GM23338 (cell line): ENCODE measurements at regions not wholly inside any gene's neighbourhood (a gene's known extent, or its start where the extent isn't known, plus 50 kb on each side); places are given as distances from the start of the nearest gene placed in this dataset.

Experiments used
- ATAC-seq: fragments of 200-7000 bp; cut with Tn5 transposase; 3 replicates; pipeline ENCODE4 v1.9.1; 2020
- DNase-seq: peaks from one replicate; pipeline ENCODE4 v3.0.0-alpha.2; 2015; ENCODE audit warnings: low spot score
- H2AFZ ChIP-seq: fragments of 200-600 bp; sonication (generic); 2 replicates; pipeline ENCODE4 v1.8.0; 2016; ENCODE audit warnings: antibody characterized with exemption, mild to moderate bottlenecking, moderate library complexity
- H3F3A ChIP-seq: fragments of 200-600 bp; sonication (generic); replicated peaks from 2 replicates; pipeline ENCODE4 v1.8.0; 2017; ENCODE audit warnings: antibody characterized with exemption, mixed run types, low read depth
- H3K27ac ChIP-seq: fragments of 200-600 bp; sonication (generic); 2 replicates; pipeline ENCODE4 v1.6.1; 2016; ENCODE audit warnings: low read depth
- H3K27me3 ChIP-seq: fragments of 200-600 bp; sonication (generic); 2 replicates; pipeline ENCODE4 v1.8.0; 2016; ENCODE audit warnings: mild to moderate bottlenecking, mixed run types, moderate library complexity; ENCODE audit not compliant: insufficient read depth
- H3K36me3 ChIP-seq: fragments of 200-600 bp; sonication (generic); 2 replicates; pipeline ENCODE4 v1.8.0; 2016; ENCODE audit warnings: mild to moderate bottlenecking; ENCODE audit not compliant: insufficient read depth
- H3K4me1 ChIP-seq: fragments of 200-600 bp; sonication (generic); 2 replicates; pipeline ENCODE4 v1.8.0; 2016; ENCODE audit warnings: mild to moderate bottlenecking, moderate library complexity; ENCODE audit not compliant: insufficient read depth
- H3K4me2 ChIP-seq: fragments of 200-600 bp; sonication (generic); 2 replicates; pipeline ENCODE4 v1.7.1; 2017; ENCODE audit warnings: mixed run types
- H3K4me3 ChIP-seq: fragments of 200-600 bp; sonication (generic); 2 replicates; pipeline ENCODE4 v1.6.1; 2016; ENCODE audit warnings: mixed run types
- H3K79me2 ChIP-seq: fragments of 200-600 bp; sonication (generic); replicated peaks from 2 replicates; pipeline ENCODE4 v1.8.0; 2017; ENCODE audit warnings: mild to moderate bottlenecking; ENCODE audit not compliant: insufficient read depth
- H3K9me2 ChIP-seq: fragments of 200-600 bp; sonication (generic); 2 replicates; pipeline ENCODE4 v1.8.0; 2017; ENCODE audit not compliant: insufficient read depth
- H4K20me1 ChIP-seq: fragments of 200-600 bp; sonication (generic); replicated peaks from 2 replicates; pipeline ENCODE4 v1.8.0; 2017; ENCODE audit warnings: mild to moderate bottlenecking; ENCODE audit not compliant: insufficient read depth
- H3K27ac Mint-ChIP-seq: 2 replicates; pipeline ENCODE4 v1.8.0; 2020; ENCODE audit warnings: inconsistent platforms, mild to moderate bottlenecking, moderate library complexity, mixed read lengths
- H3K27me3 Mint-ChIP-seq: 3 replicates; pipeline ENCODE4 v1.8.0; 2022; ENCODE audit warnings: low read depth, mild to moderate bottlenecking, moderate library complexity, mixed read lengths, inconsistent platforms; ENCODE audit not compliant: insufficient read depth, poor library complexity
- H3K36me3 Mint-ChIP-seq: 3 replicates; pipeline ENCODE4 v1.8.0; 2021; ENCODE audit warnings: low read depth, mild to moderate bottlenecking, inconsistent platforms, moderate library complexity, mixed read lengths
- H3K4me1 Mint-ChIP-seq: 3 replicates; pipeline ENCODE4 v1.8.0; 2020; ENCODE audit warnings: mild to moderate bottlenecking, inconsistent platforms, mixed read lengths
- H3K4me3 Mint-ChIP-seq: 3 replicates; pipeline ENCODE4 v1.8.0; 2021; ENCODE audit warnings: moderate library complexity, mild to moderate bottlenecking, inconsistent platforms, mixed read lengths
- H3K9me3 Mint-ChIP-seq: 3 replicates; pipeline ENCODE4 v1.8.0; 2020; ENCODE audit warnings: moderate library complexity, mild to moderate bottlenecking, inconsistent platforms, mixed read lengths
- CTCF ChIP-seq, 2 experiments: fragments of 200-600 bp in 1 of 2; sonication (generic) in 1 of 2; conservative IDR thresholded peaks; 2 replicates each; pipeline versions ENCODE4 v1.5.1 to v1.6.1; 2016 to 2017; ENCODE audit warnings: antibody characterized with exemption in 2 of 2, low read depth in 2 of 2, mild to moderate bottlenecking in 2 of 2, moderate library complexity in 1 of 2
- NANOG ChIP-seq: IDR thresholded peaks from 2 replicates; pipeline ENCODE4 v1.6.1; 2016; ENCODE audit warnings: antibody characterized with exemption, borderline replicate concordance
- STAT1 ChIP-seq: IDR thresholded peaks from one replicate; pipeline ENCODE4 v1.6.1; 2016; ENCODE audit warnings: antibody characterized with exemption; ENCODE audit not compliant: unreplicated experiment
- ZNF331 ChIP-seq: fragments of 250-450 bp; sonication (Bioruptor Pico); IDR thresholded peaks from 2 replicates; pipeline ENCODE4 v1.5.0; 2020; ENCODE audit warnings: low read depth, mild to moderate bottlenecking, moderate library complexity
- ZNF462 ChIP-seq: fragments of 250-450 bp; sonication (Bioruptor Pico); IDR thresholded peaks from 2 replicates; pipeline ENCODE4 v1.5.0; 2020; ENCODE audit warnings: mild to moderate bottlenecking, moderate library complexity

GRCh38 chr3:135792858-135793475 is 172.6 kb upstream of the PPP2R3A start:
- no peaks in the 10 kb centered on the region for H3K36me3 ChIP-seq
- H3K27ac ChIP-seq, result no peak overlapping the region
- no peak for DNase-seq
- no peak overlapping the region for H3K4me2 ChIP-seq
- Mint-ChIP-seq H3K4me3 (no peak overlapping the region), H3K27me3 (peaks cover 1% of the 10 kb centered on the region), H3K27ac (no peak overlapping the region), H3K4me1 (no peaks in the 10 kb centered on the region; the same call in 2 of the 3 replicates), H3K9me3 (no peaks in the 10 kb centered on the region), H3K36me3 (no peaks in the 10 kb centered on the region)
- no peaks in the 10 kb centered on the region for H3K4me1 ChIP-seq
- H3K9me2 ChIP-seq, result peaks cover 16% of the 10 kb centered on the region
- H3K79me2 ChIP-seq, result no peaks in the 10 kb centered on the region
- no peaks in the 10 kb centered on the region for H4K20me1 ChIP-seq
- no peak for TF ChIP-seq CTCF (conservative IDR thresholded peaks at IDR 0.05; ENCODE audit: low read depth in 2 of 2)
- TF ChIP-seq ZNF462, result no peak
- TF ChIP-seq STAT1, result no peak
- TF ChIP-seq NANOG, result no peak
- TF ChIP-seq ZNF331 (CRISPR knock-in tag), result no peak
- H3K4me3 ChIP-seq, result no peak overlapping the region
- H3K27me3 ChIP-seq, result no peaks in the 10 kb centered on the region
- no peak for ATAC-seq
- H3F3A ChIP-seq, result no peaks in the 10 kb centered on the region
- H2AFZ ChIP-seq, result no peak overlapping the region; the same call in 1 of the 2 replicates
